ENCODE measurements at regions not wholly inside any gene's neighbourhood (a gene's known extent, or its start where the extent isn't known, plus 50 kb on each side); places are given as distances from the start of the nearest gene placed in this dataset.

DNA sequence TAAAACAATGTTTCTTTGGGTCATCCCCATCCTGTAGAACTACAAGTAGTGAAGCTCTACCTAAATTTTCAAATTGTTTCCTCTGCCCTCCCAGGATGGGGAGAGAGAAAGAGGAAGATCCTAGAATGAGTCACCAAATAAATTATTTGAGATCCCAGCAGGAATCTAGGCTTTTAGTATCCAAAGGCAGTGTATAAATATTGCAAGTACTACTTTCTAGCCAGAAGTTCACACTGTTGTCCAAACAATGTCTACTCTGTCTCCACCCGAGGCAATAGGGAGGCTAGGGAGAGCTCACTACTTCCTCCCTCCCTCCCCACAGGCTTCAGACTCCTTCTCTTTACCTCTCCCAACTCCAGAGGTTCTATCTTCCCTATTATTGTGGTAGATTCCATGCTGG is 362.8 kb downstream of the MRPS30 start:
- no peak for TF ChIP-seq GFI1B (tag by site-specific recombination; IDR thresholded peaks at IDR 0.05)
- TF ChIP-seq, protein P1, sequence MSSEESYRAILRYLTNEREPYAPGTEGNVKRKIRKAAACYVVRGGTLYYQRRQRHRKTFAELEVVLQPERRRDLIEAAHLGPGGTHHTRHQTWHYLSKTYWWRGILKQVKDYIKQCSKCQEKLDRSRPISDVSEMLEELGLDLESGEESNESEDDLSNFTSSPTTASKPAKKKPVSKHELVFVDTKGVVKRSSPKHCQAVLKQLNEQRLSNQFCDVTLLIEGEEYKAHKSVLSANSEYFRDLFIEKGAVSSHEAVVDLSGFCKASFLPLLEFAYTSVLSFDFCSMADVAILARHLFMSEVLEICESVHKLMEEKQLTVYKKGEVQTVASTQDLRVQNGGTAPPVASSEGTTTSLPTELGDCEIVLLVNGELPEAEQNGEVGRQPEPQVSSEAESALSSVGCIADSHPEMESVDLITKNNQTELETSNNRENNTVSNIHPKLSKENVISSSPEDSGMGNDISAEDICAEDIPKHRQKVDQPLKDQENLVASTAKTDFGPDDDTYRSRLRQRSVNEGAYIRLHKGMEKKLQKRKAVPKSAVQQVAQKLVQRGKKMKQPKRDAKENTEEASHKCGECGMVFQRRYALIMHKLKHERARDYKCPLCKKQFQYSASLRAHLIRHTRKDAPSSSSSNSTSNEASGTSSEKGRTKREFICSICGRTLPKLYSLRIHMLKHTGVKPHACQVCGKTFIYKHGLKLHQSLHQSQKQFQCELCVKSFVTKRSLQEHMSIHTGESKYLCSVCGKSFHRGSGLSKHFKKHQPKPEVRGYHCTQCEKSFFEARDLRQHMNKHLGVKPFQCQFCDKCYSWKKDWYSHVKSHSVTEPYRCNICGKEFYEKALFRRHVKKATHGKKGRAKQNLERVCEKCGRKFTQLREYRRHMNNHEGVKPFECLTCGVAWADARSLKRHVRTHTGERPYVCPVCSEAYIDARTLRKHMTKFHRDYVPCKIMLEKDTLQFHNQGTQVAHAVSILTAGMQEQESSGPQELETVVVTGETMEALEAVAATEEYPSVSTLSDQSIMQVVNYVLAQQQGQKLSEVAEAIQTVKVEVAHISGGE (tag by site-specific recombination; conservative IDR thresholded peaks at IDR 0.05; ENCODE audit: low read depth), result no peak

All from HEK293 (cell line).